IMR-90 (cell line): ENCODE measurements at regions not wholly inside any gene's neighbourhood (a gene's known extent, or its start where the extent isn't known, plus 50 kb on each side); places are given as distances from the start of the nearest gene placed in this dataset.
"Not testable (repeated sequence)": the region's sequence is repeated elsewhere in the genome, so short reads cannot be mapped to it uniquely, and the experiment has no call there.

Experiments
- ATAC-seq: fragments of 200-7000 bp; cut with Tn5 transposase; 2 replicates; pipeline ENCODE4 v1.9.1; 2020; ENCODE audit warnings: low read depth, mild to moderate bottlenecking, moderate library complexity
- BruUV-seq: library from RNA; stranded (reverse); fragments of 400-500 nt; replicated peaks from 2 replicates; lab custom pipeline; 2021; lab: Mats Ljungman, UMichigan
- CTCF ChIA-PET: fragments of 300-600 bp; formaldehyde crosslinking; extraction: SDS; loops from one replicate; lab custom pipeline; 2021; ENCODE audit warnings: antibody characterized with exemption; lab: Yijun Ruan, JAX
- POLR2A ChIA-PET: fragments of 300-600 bp; sonication (Branson Sonifier 250); formaldehyde crosslinking; loops from one replicate; lab custom pipeline; 2022; ENCODE audit warnings: antibody characterized with exemption; ENCODE audit not compliant: unreplicated experiment; lab: Charles Lee
- DNase-seq: peaks from one replicate; pipeline ENCODE4 v3.0.0; 2013
- H2AFZ ChIP-seq: replicated peaks from 2 replicates; pipeline ENCODE3; 2013; ENCODE audit warnings: low read length, mild to moderate bottlenecking; ENCODE audit not compliant: poor library complexity
- H2AK5ac ChIP-seq: 2 replicates; pipeline ENCODE4 v1.6.1; 2013; ENCODE audit warnings: low read depth, low read length, inconsistent platforms
- H2AK9ac ChIP-seq: replicated peaks from 2 replicates; pipeline ENCODE3; 2013; ENCODE audit warnings: mild to moderate bottlenecking, low read depth, low read length, moderate library complexity; ENCODE audit not compliant: poor library complexity
- H2BK120ac ChIP-seq: 2 replicates; pipeline ENCODE4 v1.6.1; 2013; ENCODE audit warnings: low read depth, low read length, inconsistent platforms
- H2BK15ac ChIP-seq: 3 replicates; pipeline ENCODE4 v1.6.1; 2013; ENCODE audit warnings: low read depth, low read length, inconsistent platforms
- H2BK20ac ChIP-seq: 2 replicates; pipeline ENCODE4 v1.6.1; 2013; ENCODE audit warnings: low read depth, mild to moderate bottlenecking, inconsistent platforms, low read length, moderate library complexity
- H2BK5ac ChIP-seq: 2 replicates; pipeline ENCODE4 v1.6.1; 2013; ENCODE audit warnings: mild to moderate bottlenecking, low read depth, low read length, inconsistent platforms; ENCODE audit not compliant: poor library complexity, severe bottlenecking
- H3K14ac ChIP-seq: replicated peaks from 2 replicates; pipeline ENCODE4 v1.6.1; 2013; ENCODE audit warnings: low read depth, low read length, inconsistent platforms
- H3K18ac ChIP-seq: 2 replicates; pipeline ENCODE4 v1.6.1; 2013; ENCODE audit warnings: low read depth, low read length, control low read depth
- H3K23ac ChIP-seq: 2 replicates; pipeline ENCODE4 v1.6.1; 2013; ENCODE audit warnings: low read depth, low read length, inconsistent platforms
- H3K27ac ChIP-seq: 2 replicates; pipeline ENCODE4 v1.5.1; 2013; ENCODE audit warnings: mild to moderate bottlenecking, control low read depth, low read length; ENCODE audit not compliant: insufficient read depth
- H3K27me3 ChIP-seq: 2 replicates; pipeline ENCODE4 v1.6.1; 2013; ENCODE audit warnings: low read length; ENCODE audit not compliant: control insufficient read depth, insufficient read depth
- H3K36me3 ChIP-seq: 2 replicates; pipeline ENCODE4 v1.6.1; 2013; ENCODE audit warnings: low read length, mixed read lengths; ENCODE audit not compliant: control insufficient read depth, insufficient read depth
- H3K4ac ChIP-seq: 2 replicates; pipeline ENCODE4 v1.6.1; 2013; ENCODE audit warnings: low read depth, low read length, inconsistent platforms
- H3K4me1 ChIP-seq: 2 replicates; pipeline ENCODE4 v1.6.1; 2013; ENCODE audit warnings: low read length, mixed read lengths; ENCODE audit not compliant: control insufficient read depth, insufficient read depth
- H3K4me2 ChIP-seq: 2 replicates; pipeline ENCODE4 v1.6.1; 2013; ENCODE audit warnings: low read depth, mild to moderate bottlenecking, control low read depth, low read length, moderate library complexity
- H3K4me3 ChIP-seq: 2 replicates; pipeline ENCODE4 v1.5.1; 2013; ENCODE audit warnings: low read depth, mild to moderate bottlenecking, control low read depth, low read length, moderate library complexity; ENCODE audit not compliant: insufficient read depth
- H3K56ac ChIP-seq: 2 replicates; pipeline ENCODE4 v1.6.1; 2013; ENCODE audit warnings: low read length, inconsistent platforms; ENCODE audit not compliant: insufficient read depth; ENCODE audit errors: extremely low read depth
- H3K79me1 ChIP-seq, 2 experiments: 2 replicates each; pipeline ENCODE4 v1.6.1; 2013; ENCODE audit warnings: low read length in 2 of 2, inconsistent platforms in 1 of 2, low read depth in 1 of 2
- H3K9ac ChIP-seq: 2 replicates; pipeline ENCODE4 v1.6.1; 2013; ENCODE audit warnings: low read depth, low read length, control low read depth
- H3K9me1 ChIP-seq: 2 replicates; pipeline ENCODE4 v1.6.1; 2013; ENCODE audit warnings: low read length, inconsistent platforms; ENCODE audit not compliant: insufficient read depth
- H3K9me3 ChIP-seq: 2 replicates; pipeline ENCODE4 v1.6.1; 2013; ENCODE audit warnings: low read length; ENCODE audit not compliant: control insufficient read depth, insufficient read depth
- H4K20me1 ChIP-seq: 2 replicates; pipeline ENCODE4 v1.6.1; 2013; ENCODE audit warnings: low read length, inconsistent platforms; ENCODE audit not compliant: insufficient read depth
- H4K5ac ChIP-seq: 2 replicates; pipeline ENCODE4 v1.6.1; 2013; ENCODE audit warnings: mild to moderate bottlenecking, low read depth, low read length, control low read depth
- H4K8ac ChIP-seq, 2 experiments: 2 replicates each; pipeline ENCODE4 v1.6.1; 2013; ENCODE audit warnings: low read depth in 2 of 2, low read length in 2 of 2, control low read depth in 1 of 2, inconsistent platforms in 1 of 2
- H4K91ac ChIP-seq: 2 replicates; pipeline ENCODE4 v1.6.1; 2013; ENCODE audit warnings: low read depth, low read length, inconsistent platforms; ENCODE audit not compliant: insufficient read depth
- WGBS, 2 experiments: methylation state at CpG; one replicate each; pipeline versions ENCODE4 v1.1.5 to v1.1.7; 2013; ENCODE audit warnings: missing lambda C conversion rate in 2 of 2; ENCODE audit not compliant: insufficient read length in 1 of 2; ENCODE audit errors: extremely low coverage in 2 of 2; 5-methylcytosine and 5-hydroxymethylcytosine counted together
- dilution Hi-C: fragments of 300-500 bp; cut with HindIII; formaldehyde crosslinking; loops from one replicate; pipeline ENCODE4 v1.14.3; 2018; ENCODE audit warnings: low sequenced_read_pairs; ENCODE audit not compliant: unreplicated experiment
- in situ Hi-C: fragments of 300-500 bp; cut with MboI; formaldehyde crosslinking; loops from 3 replicates; pipeline ENCODE4 v1.14.3; 2019; ENCODE audit warnings: low sequenced_read_pairs, inconsistent platforms, mixed read lengths
- intact Hi-C: fragments of 100-400 bp; cut with micrococcal nuclease; formaldehyde crosslinking; loops from 2 replicates; pipeline ENCODE4 v1.10.0; 2022

DNA sequence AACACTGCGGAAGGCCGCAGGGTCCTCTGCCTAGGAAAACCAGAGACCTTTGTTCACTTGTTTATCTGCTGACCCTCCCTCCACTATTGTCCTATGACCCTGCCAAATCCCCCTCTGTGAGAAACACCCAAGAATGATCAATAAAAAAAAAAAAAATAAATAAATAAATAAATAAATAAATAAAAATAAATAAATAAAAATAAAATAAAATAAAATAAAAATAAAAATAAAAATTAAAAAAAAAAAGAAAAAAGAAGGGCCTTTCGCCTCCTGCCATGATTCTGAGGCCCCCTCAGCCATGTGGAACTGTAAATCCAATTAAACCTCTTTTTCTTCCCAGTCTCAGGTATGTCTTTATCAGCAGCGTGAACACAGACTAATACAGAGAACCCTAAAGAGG, 128.8 kb upstream of the EGLN3 start:
- H2BK20ac ChIP-seq, H3K14ac ChIP-seq, ATAC-seq, H3K79me1 ChIP-seq, H2BK120ac ChIP-seq, POLR2A ChIA-PET, H4K20me1 ChIP-seq, BruUV-seq, H3K9me3 ChIP-seq, H3K4me3 ChIP-seq, H3K4me1 ChIP-seq, H2AK9ac ChIP-seq, CTCF ChIA-PET, dilution Hi-C loops, H3K9ac ChIP-seq, H3K9me1 ChIP-seq, H3K4me2 ChIP-seq, H4K5ac ChIP-seq, H2AFZ ChIP-seq, DNase-seq, H2BK15ac ChIP-seq, H3K27ac ChIP-seq, H3K56ac ChIP-seq, H2BK5ac ChIP-seq, in situ Hi-C loops, H4K91ac ChIP-seq, H3K27me3 ChIP-seq, intact Hi-C loops, H3K36me3 ChIP-seq, H3K4ac ChIP-seq, H3K18ac ChIP-seq, H4K8ac ChIP-seq, H2AK5ac ChIP-seq, H3K23ac ChIP-seq: not testable (repeated sequence)
- no CpG with 5 or more reads among the region's 4 CpGs for WGBS, 2 experiments
